HG03520 (cell line): ENCODE measurements at regions not wholly inside any gene's neighbourhood (a gene's known extent, or its start where the extent isn't known, plus 50 kb on each side); places are given as distances from the start of the nearest gene placed in this dataset.
"Not testable (repeated sequence)": the region's sequence is repeated elsewhere in the genome, so short reads cannot be mapped to it uniquely, and the experiment has no call there.

Experiments used
- ATAC-seq: cut with Tn5 transposase; IDR thresholded peaks from one replicate; pipeline ENCODE4 v1.9.1; 2021; ENCODE audit warnings: mild to moderate bottlenecking, moderate library complexity; ENCODE audit not compliant: unreplicated experiment

DNA sequence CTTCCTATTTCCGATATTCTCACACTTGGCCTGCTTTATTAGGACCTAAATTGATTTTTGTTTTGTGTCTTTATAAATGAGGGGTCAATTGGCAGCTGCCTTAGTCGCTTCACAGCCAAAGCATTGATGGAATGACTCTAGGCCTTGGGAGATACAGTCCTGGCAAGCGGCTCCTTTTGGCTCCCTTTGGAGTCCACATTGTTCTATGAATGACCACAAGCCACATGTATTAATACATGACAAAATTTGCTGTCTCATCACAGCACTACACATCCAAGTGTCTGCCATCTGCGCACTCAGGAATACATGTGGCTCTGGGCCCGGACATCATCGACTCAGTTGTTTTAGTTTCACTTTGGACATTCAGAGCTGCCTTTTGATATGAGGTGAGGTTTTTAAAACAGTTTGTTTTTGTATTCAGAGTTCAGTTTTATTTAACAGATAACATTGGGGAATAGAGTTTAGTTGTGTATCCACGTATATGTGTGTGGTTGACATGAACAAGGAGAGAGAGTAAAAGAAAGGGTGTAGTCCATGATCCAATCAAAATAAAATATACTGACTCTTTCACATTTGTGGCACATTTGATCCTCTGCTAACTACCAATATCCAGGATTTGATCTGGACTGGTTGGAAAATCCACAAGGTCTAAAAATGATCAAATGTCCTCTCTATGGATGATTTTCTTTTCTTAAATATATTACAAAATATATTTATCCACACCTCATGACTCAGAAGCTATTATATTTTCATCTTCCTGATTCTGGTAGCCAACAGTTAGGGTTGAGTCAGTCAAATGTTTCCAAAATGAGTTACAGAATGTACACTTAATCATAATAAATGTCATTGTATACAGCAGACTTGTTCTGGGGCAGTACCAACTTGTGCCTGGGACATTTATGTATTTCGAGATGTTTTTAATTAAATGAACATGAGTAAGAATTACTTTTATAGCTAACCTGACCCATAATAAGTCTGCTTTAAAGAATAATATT, 114.0 kb upstream of the MTAP start:
- ATAC-seq = no peak

DNA sequence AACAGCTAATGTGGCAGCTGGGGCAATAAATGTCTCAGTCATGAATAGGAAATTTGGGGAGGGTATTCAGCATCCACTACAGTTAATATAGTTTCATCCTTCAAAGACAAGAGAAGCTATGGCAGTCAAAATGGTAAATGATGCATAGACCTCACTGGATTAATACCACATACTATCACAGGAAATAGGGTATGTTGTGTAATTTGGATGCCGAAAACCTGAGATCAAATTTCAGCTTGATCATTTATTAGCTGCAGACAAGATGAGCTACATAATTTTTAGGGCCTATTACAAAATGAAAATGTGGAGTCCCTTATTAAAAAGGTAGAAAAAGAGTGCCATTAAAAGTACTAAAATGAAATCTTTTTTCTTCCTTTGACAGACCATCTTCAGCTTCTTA, 112.6 kb upstream of the MTAP start:
- no peak for ATAC-seq

DNA sequence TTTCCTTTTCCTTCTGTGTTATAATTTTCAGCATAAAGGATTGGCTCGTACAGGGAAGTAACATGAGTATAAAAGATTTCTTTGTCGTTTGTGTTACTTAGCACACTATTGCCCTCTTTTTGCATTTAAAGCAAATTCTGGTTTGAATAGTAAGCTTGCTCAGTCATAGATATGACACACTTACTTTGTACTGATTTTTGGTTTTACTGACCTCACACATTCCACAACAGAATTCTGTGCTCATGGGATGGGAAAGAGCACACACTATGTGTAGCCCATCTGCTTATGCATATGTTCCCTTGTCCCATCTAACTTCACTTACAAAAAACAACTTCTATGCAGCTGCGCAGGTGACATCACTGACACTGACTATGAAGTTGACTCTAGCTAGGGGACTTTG, 111.9 kb upstream of the MTAP start:
- ATAC-seq = no peak

DNA sequence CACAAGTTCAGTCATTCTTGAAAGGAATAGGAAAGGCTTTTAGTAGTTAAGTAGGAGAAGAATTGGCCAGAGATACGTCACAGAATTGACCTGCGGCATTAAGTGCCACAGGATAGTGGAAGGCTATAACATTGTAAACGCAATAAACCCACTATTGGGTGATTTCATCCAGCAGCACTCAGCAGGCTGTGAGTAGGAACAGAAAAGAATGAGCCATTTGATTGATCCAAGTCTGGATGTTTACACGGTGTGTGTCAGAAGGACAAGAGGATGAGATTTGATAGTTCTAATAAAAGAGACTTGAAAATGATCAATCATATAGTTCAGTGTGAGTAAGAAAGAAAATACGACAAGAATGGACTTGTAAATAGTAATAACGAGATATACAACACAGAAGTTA, 110.0 kb upstream of the MTAP start:
- no peak for ATAC-seq

DNA sequence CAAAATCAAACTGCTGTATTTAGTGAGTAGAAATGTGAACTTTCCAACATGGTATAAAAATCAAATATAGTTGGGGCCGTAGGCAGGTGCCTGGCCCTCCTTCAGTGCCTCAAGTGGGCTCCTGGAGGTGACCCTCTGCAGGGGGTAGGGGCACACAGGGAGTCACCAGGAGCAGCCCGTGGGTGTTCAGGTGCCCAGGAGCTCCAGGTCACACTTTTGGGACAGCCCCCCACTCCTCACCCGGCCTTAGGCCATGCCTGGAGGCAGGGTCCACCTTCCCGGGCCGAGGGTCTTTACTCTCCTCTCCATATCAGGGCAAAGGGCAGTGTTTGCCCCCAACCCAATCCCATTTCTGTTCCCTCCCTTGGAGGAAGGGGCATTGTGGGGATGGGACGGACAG, 108.0 kb upstream of the MTAP start:
- no peak for ATAC-seq

DNA sequence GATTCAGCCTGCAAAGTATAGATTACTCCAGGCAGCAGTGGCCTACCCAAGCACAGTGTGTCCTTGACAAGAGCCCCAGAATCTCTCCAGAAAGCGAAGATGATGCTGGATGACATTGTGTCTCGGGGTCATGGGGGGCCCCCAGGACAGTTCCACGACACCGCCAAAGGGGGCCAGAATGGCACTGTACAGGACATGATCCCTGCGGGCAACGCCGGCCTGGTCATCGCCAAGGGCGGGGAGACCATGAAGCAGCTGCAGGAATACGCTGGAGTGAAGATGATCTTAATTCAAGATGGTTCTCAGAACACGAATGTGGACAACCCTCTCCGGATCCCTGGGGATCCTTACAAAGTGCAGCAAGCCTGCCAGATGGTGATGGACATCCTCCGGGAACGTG, 107.0 kb upstream of the MTAP start:
- no peak for ATAC-seq

DNA sequence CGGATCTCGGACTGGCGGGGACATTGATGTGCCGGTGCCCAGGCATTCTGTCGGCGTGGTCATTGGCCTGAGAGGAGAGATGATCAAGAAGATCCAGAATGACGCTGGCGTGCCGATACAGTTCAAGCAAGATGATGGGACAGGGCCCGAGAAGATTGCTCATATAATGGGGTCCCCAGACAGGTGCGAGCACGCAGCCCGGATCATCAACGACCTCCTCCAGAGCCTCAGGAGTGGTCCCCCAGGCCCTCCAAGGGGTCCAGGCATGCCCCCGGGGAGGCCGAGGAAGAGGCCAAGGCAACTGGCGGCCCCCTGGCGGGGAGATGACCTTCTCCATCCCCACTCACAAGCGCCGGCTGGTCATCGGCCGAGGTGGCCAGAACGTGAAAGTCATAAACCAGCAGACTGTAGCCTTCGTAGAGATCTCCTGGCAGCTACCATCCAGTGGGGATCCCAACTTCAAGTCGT, 106.5 kb upstream of the MTAP start:
- no peak for ATAC-seq

DNA sequence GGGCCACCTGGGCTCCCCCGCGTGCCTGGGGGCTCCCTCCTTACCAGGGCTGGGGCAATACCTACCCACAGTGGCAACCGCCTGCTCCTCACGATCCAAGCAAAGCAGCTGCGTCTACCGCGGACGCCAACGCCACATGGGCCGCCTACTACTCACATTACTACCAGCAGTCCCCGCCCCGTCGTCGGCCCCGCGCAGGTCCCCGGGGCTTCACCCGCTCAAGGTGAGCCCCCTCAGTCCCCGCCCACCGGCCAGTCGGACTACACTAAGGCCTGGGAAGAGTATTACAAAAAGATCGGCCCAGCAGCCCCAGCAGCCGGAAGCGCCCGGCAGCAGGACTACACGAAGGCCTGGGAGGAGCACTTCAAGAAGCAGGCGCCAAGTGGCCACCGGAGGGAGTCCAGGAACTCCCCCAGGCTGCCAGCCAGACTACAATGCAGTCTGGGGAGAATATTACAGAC, 106.0 kb upstream of the MTAP start:
- ATAC-seq = no peak

DNA sequence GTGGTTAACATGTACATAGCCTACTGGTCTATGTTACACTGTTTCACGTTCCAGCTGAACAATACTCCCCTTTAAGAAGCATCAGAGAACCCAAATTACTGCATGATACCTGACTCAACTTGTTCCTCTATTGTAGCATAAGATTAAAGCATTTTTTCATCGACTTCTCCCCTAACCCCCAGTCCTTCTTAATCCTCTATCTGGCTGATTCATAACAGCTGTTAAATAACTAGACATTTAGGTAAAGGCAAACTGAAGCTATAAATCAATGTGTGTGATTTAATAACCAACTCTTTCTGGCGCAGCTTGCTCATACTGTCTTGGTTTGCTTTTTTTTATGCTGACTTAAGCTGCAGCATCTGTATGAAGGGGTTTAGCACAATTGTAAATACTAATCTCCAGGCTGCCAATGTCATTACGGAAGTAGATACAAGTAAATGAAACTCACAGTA, 94.2 kb upstream of the MTAP start:
- ATAC-seq = no peak

DNA sequence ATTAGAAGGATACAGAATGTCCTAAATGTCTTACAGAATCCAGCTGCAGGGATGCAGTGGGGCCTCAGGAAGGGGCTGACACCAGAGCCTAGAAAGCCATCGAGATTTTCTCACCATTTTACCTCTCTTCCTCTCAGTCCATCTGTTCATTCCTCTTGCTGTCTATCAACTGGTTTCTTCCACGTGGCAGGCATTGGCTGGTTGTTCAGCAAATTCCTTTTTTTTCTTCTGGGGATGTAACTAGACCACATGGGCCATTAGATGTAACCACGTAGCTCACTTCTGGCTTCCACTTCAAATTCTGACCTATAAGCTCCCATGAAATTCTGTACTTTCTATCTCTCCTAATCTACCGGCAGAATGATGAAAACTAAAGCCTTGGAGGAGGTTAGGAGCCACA, 93.6 kb upstream of the MTAP start:
- ATAC-seq = no peak

DNA sequence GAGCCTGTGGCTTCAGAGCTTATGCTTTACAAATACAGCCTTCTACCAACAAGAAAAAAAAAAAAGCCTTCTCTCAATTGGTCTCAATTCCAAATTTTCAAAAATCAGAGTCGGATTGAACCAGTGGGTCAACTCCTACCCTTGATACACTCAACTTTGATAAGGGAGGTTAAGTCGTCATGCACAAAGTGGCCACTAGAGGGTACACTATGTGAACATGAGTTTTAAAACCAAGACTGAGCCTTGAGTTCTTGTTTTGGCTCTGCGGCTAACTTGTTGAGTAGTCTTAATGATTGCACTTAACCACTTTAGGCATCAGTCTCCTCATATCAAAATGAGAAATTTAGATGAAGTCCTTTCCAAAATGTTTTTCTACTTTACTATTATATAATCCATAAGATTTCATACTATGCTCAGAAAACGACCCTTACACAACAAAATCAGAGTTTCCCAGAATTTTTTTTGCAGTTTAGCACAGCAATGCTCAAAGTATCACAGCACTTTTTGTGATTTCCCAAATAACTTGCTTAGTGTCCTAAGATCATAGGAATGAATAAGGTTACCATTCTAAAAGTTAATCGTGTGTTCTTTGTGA, 92.9 kb upstream of the MTAP start:
- peak; percentile 63 for ATAC-seq

DNA sequence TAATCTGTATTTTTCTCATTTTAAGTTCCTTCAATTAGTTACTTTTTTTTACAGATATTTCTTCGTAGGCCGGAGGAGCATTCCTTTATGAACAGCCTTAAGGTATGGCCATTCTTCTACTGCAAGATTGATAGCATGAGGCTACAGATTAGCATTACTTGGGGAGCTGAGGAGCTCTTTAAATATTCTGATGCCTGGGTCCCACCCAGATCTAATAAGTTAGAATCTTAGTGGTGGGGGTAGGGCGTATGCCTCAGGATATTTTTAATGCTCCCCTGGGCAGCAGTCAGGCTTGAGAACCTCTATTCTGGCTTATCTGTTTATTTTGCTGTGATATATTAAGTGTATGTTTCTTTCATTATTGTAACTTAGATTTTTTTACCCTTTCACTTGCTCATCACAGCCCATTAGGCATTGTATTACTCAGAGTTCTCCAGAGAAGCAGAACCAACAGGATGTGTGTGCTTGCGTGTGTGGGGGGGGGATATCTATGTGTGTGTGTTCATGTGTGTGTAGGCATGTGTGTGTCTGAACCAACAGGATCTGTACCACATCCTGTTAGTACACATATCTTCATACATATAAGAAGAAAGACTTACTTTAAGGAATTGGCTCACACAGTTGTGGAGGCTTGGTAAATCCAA, 91.8 kb upstream of the MTAP start:
- peak; percentile 41 for ATAC-seq

DNA sequence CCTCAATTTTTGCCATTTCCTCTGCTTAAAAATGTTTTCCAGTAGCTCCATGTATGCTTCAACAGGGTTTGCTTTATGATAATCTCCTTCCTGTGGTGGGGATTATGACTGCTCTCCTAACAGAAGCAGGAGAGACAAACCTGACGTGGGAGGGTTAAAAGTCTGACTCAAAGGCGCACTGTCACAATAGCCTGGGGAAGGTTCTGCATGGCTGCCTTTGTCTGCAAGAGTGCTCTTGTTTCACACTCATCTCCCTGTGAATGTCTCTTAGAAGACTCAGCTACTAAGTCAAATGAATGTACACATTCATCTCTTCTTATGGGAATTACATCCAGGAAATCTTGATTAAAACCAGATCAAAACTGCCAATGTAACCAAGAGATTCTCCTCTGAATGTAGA, 90.9 kb upstream of the MTAP start:
- peak; percentile 56 for ATAC-seq

DNA sequence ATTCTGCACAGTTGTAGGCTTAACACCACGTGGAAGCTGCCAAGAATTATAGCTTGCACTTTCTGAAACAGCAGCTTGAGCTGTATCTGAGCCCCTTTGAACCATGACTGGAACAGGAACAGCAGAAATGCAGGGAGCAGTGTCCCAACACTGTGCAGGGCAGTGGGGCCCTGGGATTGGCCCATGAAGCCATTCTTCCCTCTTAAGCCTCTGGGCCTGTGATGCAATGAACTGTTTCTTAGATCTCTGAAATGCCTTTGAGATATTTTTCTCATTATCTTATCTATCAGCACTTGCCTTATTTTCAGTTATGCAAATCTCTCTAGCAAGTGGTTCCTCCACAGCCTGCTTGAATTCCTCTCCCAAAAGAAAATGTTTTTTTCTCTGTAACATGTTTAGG, 87.0 kb upstream of the MTAP start:
- ATAC-seq = no peak

DNA sequence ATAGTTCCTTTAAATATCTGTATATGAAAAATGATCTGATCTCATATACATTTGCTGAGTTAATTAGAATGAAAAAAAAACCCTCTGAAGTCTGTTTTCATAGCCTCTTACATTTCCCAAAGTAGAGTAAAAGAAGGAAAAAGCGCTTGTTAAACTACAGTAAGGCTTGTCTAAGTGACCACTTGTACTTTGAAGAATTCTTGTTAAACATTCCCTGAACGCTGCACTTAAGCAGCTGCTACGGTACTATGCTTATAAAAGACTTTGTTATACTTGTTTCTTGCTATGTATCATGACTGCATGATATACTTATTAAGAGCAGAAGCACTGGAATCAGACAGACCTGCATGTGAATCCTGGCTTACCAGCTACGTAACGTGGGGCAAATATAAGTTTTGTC, 81.7 kb upstream of the MTAP start:
- ATAC-seq = no peak

DNA sequence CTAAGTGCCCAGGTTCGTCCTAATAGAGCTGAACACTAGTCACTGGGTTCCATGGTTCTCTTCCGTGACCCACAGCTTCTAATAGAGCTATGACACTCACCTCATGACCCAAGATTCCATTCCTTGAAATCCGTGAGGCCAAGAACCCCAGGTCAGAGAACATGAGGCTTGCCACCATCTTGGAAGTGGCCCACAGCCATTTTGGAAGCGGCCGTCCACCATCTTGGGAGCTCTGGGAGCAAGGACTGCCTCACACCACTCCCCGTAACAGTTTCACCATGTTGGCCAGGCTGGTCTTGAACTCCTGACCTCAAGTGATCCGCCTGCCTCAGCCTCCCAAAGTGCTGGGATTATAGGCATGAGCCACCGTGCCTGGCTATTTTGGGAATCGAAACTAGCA, 75.0 kb upstream of the MTAP start:
- ATAC-seq = not testable (repeated sequence)

DNA sequence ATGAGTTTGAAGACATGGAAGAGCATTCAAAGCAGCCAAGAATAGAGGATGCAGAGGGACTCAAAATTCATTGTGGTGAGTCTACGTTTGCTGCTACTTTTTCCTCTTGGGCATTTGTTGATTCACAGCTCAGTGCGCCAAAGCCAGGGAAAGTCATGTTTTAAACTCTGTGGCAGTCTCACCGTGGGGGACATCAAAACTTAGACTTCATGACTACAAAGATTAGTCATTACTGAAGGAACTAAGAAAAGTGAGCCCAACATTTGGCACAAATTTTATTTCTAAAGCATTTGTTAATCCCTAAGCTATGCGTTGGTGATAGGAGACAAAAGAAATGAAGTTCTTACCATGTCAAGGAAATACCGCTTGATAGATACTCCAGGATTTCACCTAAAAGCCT, 73.7 kb upstream of the MTAP start:
- ATAC-seq = no peak

DNA sequence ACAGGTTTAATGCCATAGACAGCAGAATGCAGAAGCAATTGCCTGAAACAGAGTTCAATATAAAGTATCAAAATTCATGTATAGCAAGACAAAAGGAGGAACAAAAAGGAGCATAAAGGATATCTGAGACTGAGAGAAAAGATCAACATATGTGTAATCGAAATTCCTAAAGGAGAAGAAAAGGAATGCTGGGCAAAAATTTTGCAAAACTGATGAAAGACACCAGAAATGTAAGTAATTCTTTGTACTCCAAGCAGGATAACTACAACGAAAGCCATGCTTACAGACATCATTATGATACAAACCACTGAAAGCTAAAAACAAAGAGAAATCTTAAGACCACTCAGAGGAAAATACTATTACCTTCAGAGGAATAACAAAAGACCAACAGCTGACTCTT, 72.8 kb upstream of the MTAP start:
- no peak for ATAC-seq

DNA sequence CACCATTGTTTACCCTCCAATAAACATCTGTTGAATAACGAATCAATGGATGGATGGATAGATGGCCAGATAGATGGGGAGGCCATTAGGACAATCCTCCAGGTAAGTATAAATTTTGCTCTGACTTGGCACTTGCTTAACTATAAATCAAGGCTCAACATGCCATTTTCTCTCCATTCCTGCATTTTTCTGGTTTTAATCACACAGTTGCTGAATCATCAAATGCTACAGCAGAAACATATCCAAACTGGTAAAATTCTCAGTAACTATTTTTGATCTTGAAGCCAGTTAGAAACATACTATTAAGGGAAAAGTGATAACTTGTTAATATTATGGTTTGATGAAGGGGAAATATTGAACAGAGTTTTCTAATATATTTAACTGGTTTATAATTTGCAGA, 71.5 kb upstream of the MTAP start:
- ATAC-seq = no peak

DNA sequence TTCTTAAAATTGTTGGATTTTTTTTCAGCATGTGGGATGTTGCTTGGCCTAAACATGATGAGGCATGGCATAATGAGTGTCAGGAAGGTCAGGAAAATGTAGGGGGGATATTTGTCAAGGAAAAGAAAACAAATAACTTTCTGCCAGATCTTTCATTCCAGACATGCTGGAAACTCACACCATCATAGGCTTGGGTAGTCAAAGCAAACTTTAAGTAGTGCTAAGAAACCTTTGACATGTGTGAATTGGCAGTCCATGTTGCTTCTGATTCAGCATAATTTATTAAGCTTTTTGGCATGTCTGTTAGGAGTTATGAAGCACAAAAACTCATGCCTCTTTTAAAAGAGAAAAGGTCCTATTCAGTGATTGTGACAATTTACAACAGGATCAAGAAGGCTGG, 61.3 kb upstream of the MTAP start:
- no peak for ATAC-seq

DNA sequence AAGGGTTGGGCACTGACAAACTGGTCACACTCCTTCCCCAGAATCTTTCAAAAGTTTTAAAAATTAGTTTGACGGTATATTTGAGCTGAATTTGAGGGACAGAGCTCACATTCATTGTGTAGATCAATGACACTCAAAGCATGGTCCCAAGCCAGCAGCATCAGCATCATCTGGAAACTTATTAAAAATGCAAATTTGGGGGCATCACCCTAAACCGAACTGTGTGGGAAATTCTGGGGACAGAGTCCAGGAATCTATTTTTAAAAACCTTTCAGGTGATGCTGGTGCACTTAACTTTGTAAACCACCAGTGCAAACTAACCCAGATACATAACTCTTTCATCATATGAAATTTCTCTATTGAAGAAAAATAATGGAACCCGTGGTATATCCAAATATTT, 58.1 kb upstream of the MTAP start:
- ATAC-seq = no peak

DNA sequence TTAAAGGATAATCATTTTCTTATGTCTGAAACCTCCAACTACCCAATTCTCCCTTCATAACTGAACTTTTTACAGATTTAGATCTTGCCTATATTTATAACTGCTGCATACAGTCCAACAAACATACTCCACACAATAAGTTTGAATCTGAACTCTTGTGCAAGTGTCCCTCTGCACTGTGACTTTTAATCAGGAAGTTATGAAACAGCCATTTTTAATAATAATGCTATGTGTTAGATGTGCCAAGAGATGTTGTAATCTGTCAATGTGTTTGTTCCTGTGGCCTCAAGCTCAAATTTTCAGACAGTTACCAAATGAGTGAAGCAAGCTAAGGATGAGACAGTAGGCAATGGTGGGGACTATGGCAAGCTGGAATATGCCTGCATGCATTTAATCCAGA, 57.6 kb upstream of the MTAP start:
- no peak for ATAC-seq
